D721Med (cell line): ENCODE measurements at regions not wholly inside any gene's neighbourhood (a gene's known extent, or its start where the extent isn't known, plus 50 kb on each side); places are given as distances from the start of the nearest gene placed in this dataset.

Experiments used
- DNase-seq: peaks from one replicate; pipeline ENCODE4 v3.0.0; 2011; ENCODE audit warnings: low spot score; ENCODE audit not compliant: insufficient read length
- FAIRE-seq: peaks from 2 replicates; lab custom pipeline; 2011; peaks lifted over from hg19 to GRCh38; lab: Jason Lieb, UNC
- TF ChIP-seq, protein P1 (sequence below): IDR thresholded peaks from 2 replicates; pipeline ENCODE4 v1.5.1; 2012; ENCODE audit warnings: mild to moderate bottlenecking, control low read depth; ENCODE audit not compliant: insufficient read depth; ENCODE audit errors: missing control alignments

DNA sequence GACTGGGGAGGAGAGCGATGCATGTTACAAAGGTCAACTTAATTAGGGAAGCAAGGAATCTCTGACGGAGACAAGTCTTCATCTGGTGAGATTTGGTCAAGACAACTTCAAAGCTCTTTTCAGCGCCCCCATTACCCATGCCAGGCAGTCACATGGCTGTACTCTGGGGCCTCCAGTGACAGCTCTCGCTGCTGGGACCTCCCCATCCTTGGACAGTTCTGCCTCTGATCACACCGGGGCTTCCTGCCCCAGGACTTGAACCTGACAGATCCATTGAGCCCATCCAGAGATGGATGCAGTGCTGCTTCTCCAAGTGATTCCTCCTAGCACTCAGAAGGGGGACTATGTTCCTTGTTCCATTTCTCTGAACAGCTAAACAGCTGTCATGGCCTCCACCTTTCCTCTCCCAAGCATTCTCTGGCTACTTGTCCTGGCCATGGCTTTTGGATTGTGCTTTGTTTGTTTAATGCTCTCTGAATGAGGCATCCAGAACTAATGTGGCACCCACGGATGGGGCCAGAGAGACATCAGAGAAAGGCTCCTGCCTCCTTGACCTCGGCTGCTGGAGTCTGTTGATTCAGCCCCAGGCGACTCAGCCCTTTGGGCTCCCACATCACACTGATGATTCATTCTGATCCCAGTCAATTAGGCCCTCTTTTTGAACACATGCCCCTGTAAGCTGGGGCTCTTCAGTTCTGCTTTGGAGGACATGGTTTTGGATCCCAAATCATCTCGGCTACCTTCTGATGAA lies 122.1 kb upstream of the ADAMTS16 start:
- FAIRE-seq (no peak), DNase-seq (no peak)
- TF ChIP-seq, protein P1, sequence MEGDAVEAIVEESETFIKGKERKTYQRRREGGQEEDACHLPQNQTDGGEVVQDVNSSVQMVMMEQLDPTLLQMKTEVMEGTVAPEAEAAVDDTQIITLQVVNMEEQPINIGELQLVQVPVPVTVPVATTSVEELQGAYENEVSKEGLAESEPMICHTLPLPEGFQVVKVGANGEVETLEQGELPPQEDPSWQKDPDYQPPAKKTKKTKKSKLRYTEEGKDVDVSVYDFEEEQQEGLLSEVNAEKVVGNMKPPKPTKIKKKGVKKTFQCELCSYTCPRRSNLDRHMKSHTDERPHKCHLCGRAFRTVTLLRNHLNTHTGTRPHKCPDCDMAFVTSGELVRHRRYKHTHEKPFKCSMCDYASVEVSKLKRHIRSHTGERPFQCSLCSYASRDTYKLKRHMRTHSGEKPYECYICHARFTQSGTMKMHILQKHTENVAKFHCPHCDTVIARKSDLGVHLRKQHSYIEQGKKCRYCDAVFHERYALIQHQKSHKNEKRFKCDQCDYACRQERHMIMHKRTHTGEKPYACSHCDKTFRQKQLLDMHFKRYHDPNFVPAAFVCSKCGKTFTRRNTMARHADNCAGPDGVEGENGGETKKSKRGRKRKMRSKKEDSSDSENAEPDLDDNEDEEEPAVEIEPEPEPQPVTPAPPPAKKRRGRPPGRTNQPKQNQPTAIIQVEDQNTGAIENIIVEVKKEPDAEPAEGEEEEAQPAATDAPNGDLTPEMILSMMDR = no peak

DNA sequence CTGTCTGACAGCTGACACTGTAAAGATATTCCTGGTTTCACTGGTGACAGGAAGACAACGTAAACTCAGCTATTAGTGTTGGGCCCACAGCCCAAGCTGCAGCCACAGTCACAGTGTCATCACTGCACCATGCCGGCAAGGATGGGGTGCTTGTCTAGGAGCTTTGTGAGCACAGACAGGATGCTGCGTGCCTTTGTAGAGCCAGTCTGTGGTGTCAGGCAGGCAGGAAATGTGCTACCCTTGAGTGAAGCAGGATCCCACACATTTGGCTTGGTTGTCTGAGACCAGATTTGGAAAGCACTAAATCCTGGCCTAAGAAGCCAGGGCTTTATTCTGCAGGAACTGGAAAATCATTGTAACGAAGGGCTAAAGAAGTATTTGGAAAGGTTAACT lies 121.6 kb upstream of the ADAMTS16 start:
- TF ChIP-seq, protein P1 = no peak
- FAIRE-seq = no peak
- no peak for DNase-seq

- no peak for FAIRE-seq
- no peak for DNase-seq
- TF ChIP-seq, protein P1 = no peak
These were observed 118.7 kb upstream of the ADAMTS16 start for GRCh38 chr5:5021436-5021835.

GRCh38 chr5:5025098-5025773 lies 114.9 kb upstream of the ADAMTS16 start:
- no peak for DNase-seq
- no peak for FAIRE-seq
- TF ChIP-seq, protein P1 = no peak

DNA sequence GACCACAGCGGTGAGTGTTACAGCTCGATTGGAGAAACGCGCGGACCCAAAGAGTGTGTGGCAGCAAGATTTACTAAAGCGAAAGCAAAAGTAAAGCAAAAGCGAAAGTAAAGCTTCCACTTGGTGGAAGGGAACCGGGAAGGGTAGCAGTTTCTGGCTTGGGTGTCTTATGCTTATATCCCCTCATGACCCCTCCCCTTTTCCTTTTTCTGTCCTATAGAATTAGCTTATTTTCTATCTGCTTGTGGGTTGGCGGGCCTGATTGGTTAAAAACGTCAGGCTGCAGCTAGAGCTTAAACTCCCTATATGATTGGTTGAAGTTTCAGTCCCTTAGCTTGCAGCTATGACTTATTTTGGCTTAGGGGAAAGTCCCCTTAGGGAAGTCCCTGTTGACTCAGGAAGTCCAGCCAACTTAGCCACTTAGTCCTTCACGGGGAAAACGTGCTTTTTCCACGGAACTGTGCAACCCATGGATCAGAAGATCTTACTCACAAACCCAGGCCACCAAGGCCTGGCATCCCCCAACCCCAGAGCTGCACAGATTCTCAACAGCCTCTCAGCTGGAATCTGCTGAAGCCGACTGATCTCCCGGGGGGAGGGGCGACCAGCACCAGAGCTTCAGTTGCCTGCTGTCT lies 114.2 kb upstream of the ADAMTS16 start:
- TF ChIP-seq, protein P1 = no peak
- FAIRE-seq (no peak), DNase-seq (no peak)

DNA sequence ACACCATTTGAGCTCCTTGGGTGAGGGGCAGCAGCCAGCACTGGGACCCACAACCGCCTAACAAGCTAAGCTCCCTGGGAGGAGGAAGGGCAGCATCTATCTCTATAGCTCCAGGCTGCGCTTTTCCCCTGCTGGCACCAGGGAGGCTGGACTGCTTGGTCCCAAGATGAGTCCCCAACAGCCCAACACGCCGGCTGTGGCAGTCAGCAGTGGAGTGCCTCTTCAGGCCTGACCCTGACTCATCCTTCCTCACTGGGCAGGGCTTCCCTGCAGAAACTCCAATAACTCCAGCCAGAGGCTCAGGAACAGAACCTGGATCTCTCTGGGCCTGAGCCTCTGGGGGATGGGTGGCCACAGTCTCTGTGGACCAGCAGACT lies 113.7 kb upstream of the ADAMTS16 start:
- FAIRE-seq (no peak), DNase-seq (no peak)
- TF ChIP-seq, protein P1 = no peak
